Mammary epithelial cell (primary cell): ENCODE measurements at regions not wholly inside any gene's neighbourhood (a gene's known extent, or its start where the extent isn't known, plus 50 kb on each side); places are given as distances from the start of the nearest gene placed in this dataset.

ENCODE experiments used
- CTCF ChIP-seq, 2 donors: IDR thresholded peaks in 1 of 2; conservative IDR thresholded peaks in 1 of 2; 2 replicates each; pipeline ENCODE4 v1.5.1; 2011 to 2012; ENCODE audit warnings: inconsistent platforms in 2 of 2, low read length in 2 of 2, mild to moderate bottlenecking in 2 of 2, control low read depth in 1 of 2, low read depth in 1 of 2; ENCODE audit not compliant: insufficient read depth in 1 of 2; ENCODE audit errors: extremely low read depth in 1 of 2
- EZH2 ChIP-seq: IDR thresholded peaks from 2 replicates; pipeline ENCODE4 v1.6.1; 2012; ENCODE audit warnings: low read length, inconsistent platforms, borderline replicate concordance

GRCh38 chr13:24022568-24022967 is 125.3 kb upstream of the C1QTNF9B start:
- TF ChIP-seq CTCF (conservative IDR thresholded peaks at IDR 0.05 in 1 of 2, IDR thresholded peaks at IDR 0.05 in 1 of 2; ENCODE audit: extremely low read depth in 1 of 2, insufficient read depth in 1 of 2, low read depth in 1 of 2, low read length in 2 of 2) (no peak), EZH2 (no peak)
